Vagina (tissue), 2 donors: ENCODE measurements at regions not wholly inside any gene's neighbourhood (a gene's known extent, or its start where the extent isn't known, plus 50 kb on each side); places are given as distances from the start of the nearest gene placed in this dataset.

Source experiments
- DNase-seq, 2 donors: peaks; one replicate each; pipeline ENCODE4 v3.0.0-alpha.2; 2017; ENCODE audit errors: extremely low spot score in 2 of 2
- H3K27ac ChIP-seq: fragments of 200-600 bp; sonication (generic); one replicate; pipeline ENCODE4 v1.5.1; 2019
- H3K27me3 ChIP-seq: fragments of 200-600 bp; sonication (generic); one replicate; pipeline ENCODE4 v1.5.1; 2019
- H3K36me3 ChIP-seq, 2 donors: fragments of 200-600 bp; sonication (generic); one replicate each; pipeline ENCODE4 v1.5.1; 2017 to 2019
- H3K4me1 ChIP-seq: fragments of 200-600 bp; sonication (generic); one replicate; pipeline ENCODE4 v1.5.1; 2019
- H3K4me3 ChIP-seq, 2 donors: fragments of 200-600 bp; sonication (generic); 1 replicate in 1 of 2; 2 replicates in 1 of 2; pipeline ENCODE4 v1.5.1; 2016 to 2019
- H3K9me3 ChIP-seq: fragments of 200-600 bp; sonication (generic); one replicate; pipeline ENCODE4 v1.5.1; 2019
- CTCF ChIP-seq, 3 experiments: fragments of 450-650 bp in 2 of 3; fragments of 200-600 bp in 1 of 3; sonication (generic) in 1 of 3; IDR thresholded peaks; one replicate each; pipeline ENCODE4 v1.5.1; 2017 to 2019; ENCODE audit warnings: antibody characterized with exemption in 3 of 3, mild to moderate bottlenecking in 2 of 3, moderate library complexity in 2 of 3
- POLR2A ChIP-seq, 2 donors: fragments of 450-650 bp; IDR thresholded peaks; one replicate each; pipeline ENCODE4 v1.6.1; 2017; ENCODE audit warnings: antibody characterized with exemption in 2 of 2, mild to moderate bottlenecking in 2 of 2, moderate library complexity in 2 of 2
- POLR2AphosphoS5 ChIP-seq, 2 donors: sonication (generic); formaldehyde crosslinking; IDR thresholded peaks; one replicate each; pipeline ENCODE4 v1.9.0; 2017; ENCODE audit warnings: antibody characterized with exemption in 2 of 2, mild to moderate bottlenecking in 2 of 2, low read depth in 1 of 2; ENCODE audit not compliant: insufficient read depth in 1 of 2
- intact Hi-C: fragments of 100-400 bp; cut with DNase I; formaldehyde crosslinking; loops from one replicate; pipeline ENCODE4 v1.15.1; 2023

GRCh38 chr14:71620401-71620800, 311.8 kb upstream of the RGS6 start:
- DNase-seq: no peak
- H3K27ac ChIP-seq: no peak overlapping the region
- no peak for TF ChIP-seq POLR2A (IDR thresholded peaks at IDR 0.05)
- TF ChIP-seq CTCF (IDR thresholded peaks at IDR 0.05): no peak
- no peak for TF ChIP-seq POLR2AphosphoS5 (IDR thresholded peaks at IDR 0.05; ENCODE audit: insufficient read depth in 1 of 2, low read depth in 1 of 2)
- no peaks in the 10 kb centered on the region for H3K27me3 ChIP-seq
- no peak overlapping the region for H3K4me3 ChIP-seq
- intact Hi-C loops: no loop called here
- H3K4me1 ChIP-seq: no peaks in the 10 kb centered on the region
- H3K36me3 ChIP-seq: peaks cover 0 to 9% of the 10 kb centered on the region in 2 donors
- H3K9me3 ChIP-seq: no peaks in the 10 kb centered on the region

GRCh38 chr14:71621276-71621675, 311.0 kb upstream of the RGS6 start:
- no peak for DNase-seq
- no peaks in the 10 kb centered on the region for H3K9me3 ChIP-seq
- peaks cover 0 to 9% of the 10 kb centered on the region in 2 donors for H3K36me3 ChIP-seq
- H3K4me3 ChIP-seq: no peak overlapping the region
- no peaks in the 10 kb centered on the region for H3K27me3 ChIP-seq
- no peaks in the 10 kb centered on the region for H3K4me1 ChIP-seq
- no peak overlapping the region for H3K27ac ChIP-seq
- intact Hi-C loops: no loop called here
- TF ChIP-seq POLR2A (IDR thresholded peaks at IDR 0.05) (no peak), CTCF (IDR thresholded peaks at IDR 0.05) (no peak), POLR2AphosphoS5 (IDR thresholded peaks at IDR 0.05; ENCODE audit: insufficient read depth in 1 of 2, low read depth in 1 of 2) (no peak)

- H3K9me3 ChIP-seq: no peaks in the 10 kb centered on the region
- H3K4me1 ChIP-seq: no peaks in the 10 kb centered on the region
- no peaks in the 10 kb centered on the region for H3K27me3 ChIP-seq
- TF ChIP-seq POLR2A (IDR thresholded peaks at IDR 0.05): no peak
- no peak for TF ChIP-seq CTCF (IDR thresholded peaks at IDR 0.05)
- TF ChIP-seq POLR2AphosphoS5 (IDR thresholded peaks at IDR 0.05; ENCODE audit: insufficient read depth in 1 of 2, low read depth in 1 of 2): no peak
- H3K36me3 ChIP-seq: peaks cover 0 to 9% of the 10 kb centered on the region in 2 donors
- intact Hi-C loops: no loop called here
- DNase-seq: no peak
- no peak overlapping the region for H3K27ac ChIP-seq
- no peak overlapping the region for H3K4me3 ChIP-seq
Measured at GRCh38 chr14:71621980-71622605, 310.1 kb upstream of the RGS6 start.

GRCh38 chr14:71623939-71624338, 308.3 kb upstream of the RGS6 start:
- H3K4me1 ChIP-seq: no peaks in the 10 kb centered on the region
- no peak for TF ChIP-seq POLR2A (IDR thresholded peaks at IDR 0.05)
- no peak for TF ChIP-seq POLR2AphosphoS5 (IDR thresholded peaks at IDR 0.05; ENCODE audit: insufficient read depth in 1 of 2, low read depth in 1 of 2)
- TF ChIP-seq CTCF (IDR thresholded peaks at IDR 0.05): no peak
- peaks cover 0 to 9% of the 10 kb centered on the region in 2 donors for H3K36me3 ChIP-seq
- no peaks in the 10 kb centered on the region for H3K27me3 ChIP-seq
- no peak overlapping the region for H3K4me3 ChIP-seq
- no peak overlapping the region for H3K27ac ChIP-seq
- no peaks in the 10 kb centered on the region for H3K9me3 ChIP-seq
- intact Hi-C loops: no loop called here
- no peak for DNase-seq

GRCh38 chr14:71625175-71625574, 307.1 kb upstream of the RGS6 start:
- TF ChIP-seq POLR2A (IDR thresholded peaks at IDR 0.05): no peak
- TF ChIP-seq CTCF (IDR thresholded peaks at IDR 0.05): no peak
- TF ChIP-seq POLR2AphosphoS5 (IDR thresholded peaks at IDR 0.05; ENCODE audit: insufficient read depth in 1 of 2, low read depth in 1 of 2): no peak
- peaks cover 0 to 9% of the 10 kb centered on the region in 2 donors for H3K36me3 ChIP-seq
- H3K4me3 ChIP-seq: no peak overlapping the region
- intact Hi-C loops: no loop called here
- H3K4me1 ChIP-seq: no peaks in the 10 kb centered on the region
- H3K9me3 ChIP-seq: no peaks in the 10 kb centered on the region
- H3K27ac ChIP-seq: no peak overlapping the region
- no peaks in the 10 kb centered on the region for H3K27me3 ChIP-seq
- DNase-seq: no peak
